Breast epithelium (tissue), 4 donors: ENCODE measurements at regions not wholly inside any gene's neighbourhood (a gene's known extent, or its start where the extent isn't known, plus 50 kb on each side); places are given as distances from the start of the nearest gene placed in this dataset.

ENCODE experiments used
- DNase-seq, 2 donors: peaks; one replicate each; pipeline ENCODE4 v3.0.0-alpha.2; 2019; ENCODE audit warnings: low spot score in 2 of 2
- H3K27ac ChIP-seq, 2 donors: fragments of 200-600 bp; sonication (generic) in 1 of 2; one replicate each; pipeline ENCODE4 v1.5.1; 2016 to 2019; ENCODE audit warnings: mild to moderate bottlenecking in 1 of 2
- H3K27me3 ChIP-seq, 2 donors: fragments of 200-600 bp; sonication (generic) in 1 of 2; one replicate each; pipeline versions ENCODE4 v1.5.1 to v1.6.0; 2017 to 2019; ENCODE audit warnings: control low read depth in 1 of 2, mild to moderate bottlenecking in 1 of 2
- H3K36me3 ChIP-seq: fragments of 200-600 bp; one replicate; pipeline ENCODE4 v1.5.1; 2019
- H3K4me1 ChIP-seq, 2 donors: fragments of 200-600 bp; sonication (generic); one replicate each; pipeline ENCODE4 v1.5.1; 2016 to 2019; ENCODE audit warnings: control low read depth in 1 of 2
- H3K4me3 ChIP-seq, 3 donors: fragments of 200-600 bp; sonication (generic); 1 replicate in 2 of 3; 2 replicates in 1 of 3; pipeline ENCODE4 v1.5.1; 2016 to 2019; ENCODE audit warnings: mild to moderate bottlenecking in 3 of 3, moderate library complexity in 2 of 3
- H3K9me3 ChIP-seq, 2 donors: fragments of 200-600 bp; sonication (generic) in 1 of 2; one replicate each; pipeline ENCODE4 v1.5.1; 2016 to 2019; ENCODE audit warnings: control low read depth in 1 of 2
- CTCF ChIP-seq, 3 donors: fragments of 450-650 bp; IDR thresholded peaks; one replicate each; pipeline ENCODE4 v1.5.1; 2016 to 2017; ENCODE audit warnings: antibody characterized with exemption in 3 of 3, mild to moderate bottlenecking in 3 of 3, moderate library complexity in 3 of 3
- POLR2A ChIP-seq: fragments of 450-650 bp; IDR thresholded peaks from one replicate; pipeline ENCODE4 v1.6.1; 2016; ENCODE audit warnings: antibody characterized with exemption, mild to moderate bottlenecking, moderate library complexity
- POLR2AphosphoS5 ChIP-seq, 3 donors: sonication (generic); formaldehyde crosslinking; IDR thresholded peaks; one replicate each; pipeline ENCODE4 v1.6.1; 2017; ENCODE audit warnings: antibody characterized with exemption in 3 of 3
- intact Hi-C: fragments of 100-400 bp; cut with DNase I; formaldehyde crosslinking; loops from one replicate; pipeline ENCODE4 v1.15.1; 2023; ENCODE audit warnings: low total_unique reads

DNA sequence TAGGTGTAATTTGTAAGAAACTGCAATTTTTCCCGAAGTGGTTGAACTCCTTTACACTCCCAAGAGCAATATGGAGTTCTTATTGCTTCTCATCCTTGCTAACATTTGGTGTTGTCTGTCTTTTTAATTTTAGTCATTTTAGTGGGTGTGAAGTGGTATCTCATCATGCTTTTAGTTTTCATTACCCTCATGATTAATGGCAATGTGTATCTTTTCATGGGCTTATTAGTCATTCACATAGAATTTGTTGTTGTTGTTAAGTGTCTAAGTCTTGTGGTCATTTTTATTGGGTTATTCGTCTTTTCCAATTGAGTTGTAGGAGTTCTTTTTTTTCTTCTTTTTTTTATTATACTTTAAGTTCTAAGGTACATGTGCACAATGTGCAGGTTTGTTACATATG is 238.3 kb upstream of the SESN3 start:
- H3K27me3 ChIP-seq, result no peaks in the 10 kb centered on the region
- H3K9me3 ChIP-seq, result no peaks in the 10 kb centered on the region
- no peak overlapping the region for H3K27ac ChIP-seq
- H3K4me1 ChIP-seq, result no peaks in the 10 kb centered on the region
- DNase-seq, result no peak
- no peaks in the 10 kb centered on the region for H3K36me3 ChIP-seq
- no peak overlapping the region for H3K4me3 ChIP-seq
- no peak for TF ChIP-seq POLR2A
- TF ChIP-seq CTCF (IDR thresholded peaks at IDR 0.05), result no peak
- no peak for TF ChIP-seq POLR2AphosphoS5 (IDR thresholded peaks at IDR 0.05)
- intact Hi-C loops, result no loop called here

DNA sequence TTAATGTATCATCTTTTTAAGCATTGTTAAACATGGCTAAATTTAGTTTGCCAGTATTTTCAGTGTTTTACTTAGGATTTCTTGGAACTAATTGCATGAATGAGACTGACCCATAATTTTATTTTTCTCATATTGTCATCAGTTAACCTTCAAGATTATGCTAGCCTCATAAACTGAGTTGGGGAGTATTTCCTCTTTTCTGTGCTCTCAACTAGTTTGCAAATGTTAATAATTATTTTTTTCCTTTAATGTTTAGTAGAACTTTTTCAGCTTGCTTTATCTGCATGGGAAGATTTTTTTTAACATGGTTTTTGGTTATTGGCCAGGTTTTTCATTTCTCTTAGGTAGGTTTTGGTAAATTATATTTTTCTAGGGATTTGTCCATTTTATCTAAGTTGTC is 235.4 kb upstream of the SESN3 start:
- Histone ChIP-seq H3K4me3 (no peak overlapping the region), H3K36me3 (no peaks in the 10 kb centered on the region), H3K27me3 (no peaks in the 10 kb centered on the region), H3K9me3 (no peaks in the 10 kb centered on the region), H3K27ac (no peak overlapping the region), H3K4me1 (no peaks in the 10 kb centered on the region)
- no peak for TF ChIP-seq CTCF (IDR thresholded peaks at IDR 0.05)
- TF ChIP-seq POLR2AphosphoS5 (IDR thresholded peaks at IDR 0.05), result no peak
- no peak for TF ChIP-seq POLR2A
- intact Hi-C loops, result no loop called here
- no peak for DNase-seq

GRCh38 chr11:95465887-95466286 is 234.9 kb upstream of the SESN3 start:
- Histone ChIP-seq H3K27ac (no peak overlapping the region), H3K36me3 (no peaks in the 10 kb centered on the region), H3K27me3 (no peaks in the 10 kb centered on the region), H3K4me1 (no peaks in the 10 kb centered on the region), H3K9me3 (no peaks in the 10 kb centered on the region), H3K4me3 (no peak overlapping the region)
- TF ChIP-seq POLR2A (no peak), POLR2AphosphoS5 (IDR thresholded peaks at IDR 0.05) (no peak), CTCF (IDR thresholded peaks at IDR 0.05) (no peak)
- DNase-seq, result no peak
- intact Hi-C loops, result no loop called here

- H3K27me3 ChIP-seq, result no peaks in the 10 kb centered on the region
- peaks cover 0 to 3% of the 10 kb centered on the region in 2 donors for H3K4me1 ChIP-seq
- intact Hi-C loops, result no loop called here
- no peaks in the 10 kb centered on the region for H3K36me3 ChIP-seq
- H3K4me3 ChIP-seq, result no peak overlapping the region
- H3K27ac ChIP-seq, result no peak overlapping the region
- TF ChIP-seq POLR2AphosphoS5 (IDR thresholded peaks at IDR 0.05) (no peak), CTCF (IDR thresholded peaks at IDR 0.05) (no peak), POLR2A (no peak)
- no peak for DNase-seq
- H3K9me3 ChIP-seq, result no peaks in the 10 kb centered on the region
Measured at GRCh38 chr11:95461858-95462257, 230.9 kb upstream of the SESN3 start.

DNA sequence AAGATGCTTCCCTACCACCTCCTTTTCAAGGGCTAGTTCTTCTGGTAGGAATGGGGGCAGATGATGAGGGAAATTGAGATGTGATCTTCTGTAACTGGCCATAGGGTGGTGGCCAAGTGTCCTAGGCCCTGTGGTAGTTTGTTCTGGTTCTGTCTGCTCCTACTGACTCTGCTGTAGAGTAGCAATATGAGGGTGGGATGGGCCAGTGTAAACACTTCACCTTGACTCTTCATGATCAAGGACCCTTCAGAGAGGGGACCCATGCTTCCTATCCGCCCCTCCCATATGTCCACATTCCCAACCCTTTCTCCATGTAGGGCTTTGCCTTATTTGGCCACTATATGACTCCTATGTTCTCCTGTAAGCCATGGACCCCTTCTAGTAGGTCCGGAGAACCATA is 230.3 kb upstream of the SESN3 start:
- H3K4me1 ChIP-seq, result peaks cover 0 to 3% of the 10 kb centered on the region in 2 donors
- no peaks in the 10 kb centered on the region for H3K36me3 ChIP-seq
- no peak for DNase-seq
- no peak overlapping the region for H3K27ac ChIP-seq
- H3K9me3 ChIP-seq, result no peaks in the 10 kb centered on the region
- TF ChIP-seq POLR2AphosphoS5 (IDR thresholded peaks at IDR 0.05) (no peak), POLR2A (no peak), CTCF (IDR thresholded peaks at IDR 0.05) (no peak)
- no peak overlapping the region for H3K4me3 ChIP-seq
- no peaks in the 10 kb centered on the region for H3K27me3 ChIP-seq
- intact Hi-C loops, result no loop called here
